H9 (cell line): ENCODE measurements at regions not wholly inside any gene's neighbourhood (a gene's known extent, or its start where the extent isn't known, plus 50 kb on each side); places are given as distances from the start of the nearest gene placed in this dataset.

Source experiments
- DNase-seq: peaks from one replicate; pipeline ENCODE4 v3.0.0-alpha.2; 2017
- H2AFZ ChIP-seq: one replicate; pipeline ENCODE4 v1.6.1; 2013; ENCODE audit warnings: mild to moderate bottlenecking, low read length, control low read depth, moderate library complexity
- H2AK5ac ChIP-seq: 2 replicates; pipeline ENCODE4 v1.6.1; 2013; ENCODE audit warnings: low read length, control low read depth, mixed read lengths; ENCODE audit not compliant: insufficient read length
- H2BK120ac ChIP-seq: one replicate; pipeline ENCODE4 v1.6.1; 2013; ENCODE audit warnings: low read depth, mild to moderate bottlenecking, low read length, control low read depth, inconsistent platforms; ENCODE audit not compliant: poor library complexity, severe bottlenecking
- H2BK12ac ChIP-seq: 2 replicates; pipeline ENCODE4 v1.6.1; 2013; ENCODE audit warnings: low read length, control low read depth, mixed read lengths, low read depth; ENCODE audit not compliant: insufficient read length
- H2BK15ac ChIP-seq: 2 replicates; pipeline ENCODE4 v1.6.1; 2013; ENCODE audit warnings: low read depth, low read length, control low read depth
- H2BK20ac ChIP-seq: one replicate; pipeline ENCODE4 v1.6.1; 2013; ENCODE audit warnings: low read depth, mild to moderate bottlenecking, low read length, control low read depth, inconsistent platforms; ENCODE audit not compliant: poor library complexity, severe bottlenecking
- H2BK5ac ChIP-seq: 2 replicates; pipeline ENCODE4 v1.6.1; 2013; ENCODE audit warnings: low read length, control low read depth, mixed read lengths; ENCODE audit not compliant: insufficient read length
- H3K14ac ChIP-seq: 2 replicates; pipeline ENCODE4 v1.6.1; 2013; ENCODE audit warnings: low read length, control low read depth; ENCODE audit not compliant: insufficient read depth
- H3K18ac ChIP-seq: 2 replicates; pipeline ENCODE4 v1.6.1; 2013; ENCODE audit warnings: low read depth, mild to moderate bottlenecking, mixed read lengths, low read length, control low read depth; ENCODE audit not compliant: insufficient read length
- H3K23ac ChIP-seq: 2 replicates; pipeline ENCODE4 v1.6.1; 2013; ENCODE audit warnings: low read length, control low read depth, mixed read lengths, low read depth; ENCODE audit not compliant: insufficient read length
- H3K23me2 ChIP-seq: 2 replicates; pipeline ENCODE4 v1.6.1; 2013; ENCODE audit warnings: low read depth, mild to moderate bottlenecking, mixed read lengths, low read length, control low read depth; ENCODE audit not compliant: insufficient read length, poor library complexity, severe bottlenecking
- H3K27ac ChIP-seq: 2 replicates; pipeline ENCODE4 v1.5.1; 2013; ENCODE audit warnings: low read length, control low read depth, mixed read lengths, low read depth; ENCODE audit not compliant: insufficient read length
- H3K27me3 ChIP-seq: 2 replicates; pipeline ENCODE4 v1.6.1; 2013; ENCODE audit warnings: low read length, control low read depth, inconsistent platforms; ENCODE audit not compliant: insufficient read depth
- H3K4ac ChIP-seq: 2 replicates; pipeline ENCODE4 v1.6.1; 2013; ENCODE audit warnings: low read depth, mild to moderate bottlenecking, control low read depth, inconsistent platforms, low read length, moderate library complexity
- H3K4me1 ChIP-seq: 2 replicates; pipeline ENCODE4 v1.6.1; 2013; ENCODE audit warnings: low read length, control low read depth, inconsistent platforms; ENCODE audit not compliant: insufficient read depth
- H3K4me2 ChIP-seq: 2 replicates; pipeline ENCODE4 v1.6.1; 2013; ENCODE audit warnings: low read length, control low read depth, mixed read lengths; ENCODE audit not compliant: insufficient read length, insufficient read depth
- H3K56ac ChIP-seq: 2 replicates; pipeline ENCODE4 v1.6.1; 2013; ENCODE audit warnings: low read depth, mild to moderate bottlenecking, mixed read lengths, low read length, control low read depth; ENCODE audit not compliant: insufficient read length
- H3K79me1 ChIP-seq: 2 replicates; pipeline ENCODE4 v1.6.1; 2013; ENCODE audit warnings: low read depth, mild to moderate bottlenecking, moderate library complexity, low read length, control low read depth, inconsistent platforms; ENCODE audit not compliant: insufficient read depth, poor library complexity, severe bottlenecking
- H3K79me2 ChIP-seq: 2 replicates; pipeline ENCODE4 v1.6.1; 2013; ENCODE audit warnings: low read length, control low read depth, inconsistent platforms; ENCODE audit not compliant: insufficient read depth
- H3K9ac ChIP-seq: 2 replicates; pipeline ENCODE4 v1.6.1; 2013; ENCODE audit warnings: low read length, control low read depth, mixed read lengths; ENCODE audit not compliant: insufficient read length; ENCODE audit errors: extremely low read depth
- H3K9me3 ChIP-seq: one replicate; pipeline ENCODE4 v1.6.1; 2013; ENCODE audit warnings: low read depth, low read length, inconsistent platforms; ENCODE audit not compliant: control insufficient read depth
- H3T11ph ChIP-seq: one replicate; pipeline ENCODE4 v1.6.1; 2013; ENCODE audit warnings: mild to moderate bottlenecking, low read length, control low read depth, inconsistent platforms
- H4K20me1 ChIP-seq: one replicate; pipeline ENCODE4 v1.6.1; 2013; ENCODE audit not compliant: control insufficient read depth, insufficient read length, insufficient read depth
- H4K5ac ChIP-seq: 2 replicates; pipeline ENCODE4 v1.6.1; 2013; ENCODE audit warnings: low read depth, mild to moderate bottlenecking, mixed read lengths, low read length, control low read depth; ENCODE audit not compliant: insufficient read length
- H4K8ac ChIP-seq: replicated peaks from 2 replicates; pipeline ENCODE4 v1.6.1; 2013; ENCODE audit warnings: low read length, control low read depth, mixed read lengths, low read depth; ENCODE audit not compliant: insufficient read length
- H4K91ac ChIP-seq: 2 replicates; pipeline ENCODE4 v1.6.1; 2013; ENCODE audit warnings: low read depth, mild to moderate bottlenecking, moderate library complexity, mixed read lengths, low read length, control low read depth; ENCODE audit not compliant: insufficient read length
- H3K27ac Mint-ChIP-seq, 3 experiments: 2 replicates in 2 of 3; 3 replicates in 1 of 3; pipeline ENCODE4 v1.8.0; 2020 to 2021; ENCODE audit warnings: mixed read lengths in 3 of 3, mild to moderate bottlenecking in 1 of 3, moderate library complexity in 1 of 3
- H3K27me3 Mint-ChIP-seq: 2 replicates; pipeline ENCODE4 v1.8.0; 2021; ENCODE audit warnings: low read depth, mild to moderate bottlenecking, moderate library complexity, mixed read lengths
- H3K36me3 Mint-ChIP-seq, 3 experiments: 2 replicates in 2 of 3; 3 replicates in 1 of 3; pipeline ENCODE4 v1.8.0; 2020 to 2021; ENCODE audit warnings: low read depth in 3 of 3, mixed read lengths in 3 of 3; ENCODE audit not compliant: insufficient read depth in 1 of 3
- H3K4me1 Mint-ChIP-seq, 2 experiments: 2 replicates each; pipeline ENCODE4 v1.8.0; 2020; ENCODE audit warnings: mixed read lengths in 2 of 2
- H3K4me3 Mint-ChIP-seq, 2 experiments: 2 replicates in 1 of 2; 3 replicates in 1 of 2; pipeline ENCODE4 v1.8.0; 2020 to 2021; ENCODE audit warnings: mild to moderate bottlenecking in 2 of 2, mixed read lengths in 2 of 2, moderate library complexity in 1 of 2
- H3K9me3 Mint-ChIP-seq, 2 experiments: 2 replicates in 1 of 2; 3 replicates in 1 of 2; pipeline ENCODE4 v1.8.0; 2020; ENCODE audit warnings: mild to moderate bottlenecking in 2 of 2, mixed read lengths in 2 of 2, moderate library complexity in 1 of 2
- CTCF ChIP-seq: fragments of 200-600 bp; sonication (generic); conservative IDR thresholded peaks from 3 replicates; pipeline ENCODE4 v1.8.0; 2021; ENCODE audit warnings: antibody characterized with exemption, mild to moderate bottlenecking
- WGBS: extraction: QIAGEN DNeasy Blood & Tissue Kit; methylation state at CpG from one replicate; pipeline ENCODE4 v1.1.7; 2013; ENCODE audit warnings: missing lambda C conversion rate, low lambda C conversion rate, mixed read lengths; ENCODE audit not compliant: insufficient read length; ENCODE audit errors: extremely low coverage; 5-methylcytosine and 5-hydroxymethylcytosine counted together

GRCh38 chr10:3645406-3645805 lies 139.6 kb downstream of the KLF6 start:
- Histone ChIP-seq H4K91ac (no peak overlapping the region), H3K4me1 (no peaks in the 10 kb centered on the region; the same call in 1 of the 2 replicates), H3K56ac (no peak overlapping the region), H3K18ac (no peak overlapping the region), H4K20me1 (no peaks in the 10 kb centered on the region), H2BK15ac (no peak overlapping the region), H3K79me1 (no peaks in the 10 kb centered on the region), H2BK12ac (no peak overlapping the region), H2AFZ (no peak overlapping the region), H3K14ac (no peak overlapping the region), H3K27ac (no peak overlapping the region), H4K5ac (no peak overlapping the region), H2BK5ac (no peak overlapping the region), H2BK20ac (no peak overlapping the region), H3T11ph (no peak overlapping the region), H3K23ac (no peak overlapping the region), H3K4me2 (no peak overlapping the region), H3K23me2 (no peaks in the 10 kb centered on the region), H3K9me3 (no peaks in the 10 kb centered on the region), H2BK120ac (no peak overlapping the region), H4K8ac (no peak overlapping the region), H3K79me2 (no peaks in the 10 kb centered on the region), H3K4ac (no peak overlapping the region), H3K9ac (no peak overlapping the region), H3K27me3 (no peaks in the 10 kb centered on the region), H2AK5ac (no peak overlapping the region)
- Mint-ChIP-seq H3K36me3 (no peaks in the 10 kb centered on the region; a peak in 1 of 7 replicates), H3K27me3 (no peaks in the 10 kb centered on the region), H3K27ac (no peak overlapping the region), H3K4me1 (peaks cover 0 to 9% of the 10 kb centered on the region in 2 experiments; a peak in 2 of 4 replicates), H3K9me3 (no peaks in the 10 kb centered on the region; a peak in 2 of 5 replicates), H3K4me3 (no peak overlapping the region)
- TF ChIP-seq CTCF: no peak
- DNase-seq: no peak
- WGBS: no CpG with 5 or more reads among the region's 6 CpGs
